ENCODE measurements at regions not wholly inside any gene's neighbourhood (a gene's known extent, or its start where the extent isn't known, plus 50 kb on each side); places are given as distances from the start of the nearest gene placed in this dataset.

DNA sequence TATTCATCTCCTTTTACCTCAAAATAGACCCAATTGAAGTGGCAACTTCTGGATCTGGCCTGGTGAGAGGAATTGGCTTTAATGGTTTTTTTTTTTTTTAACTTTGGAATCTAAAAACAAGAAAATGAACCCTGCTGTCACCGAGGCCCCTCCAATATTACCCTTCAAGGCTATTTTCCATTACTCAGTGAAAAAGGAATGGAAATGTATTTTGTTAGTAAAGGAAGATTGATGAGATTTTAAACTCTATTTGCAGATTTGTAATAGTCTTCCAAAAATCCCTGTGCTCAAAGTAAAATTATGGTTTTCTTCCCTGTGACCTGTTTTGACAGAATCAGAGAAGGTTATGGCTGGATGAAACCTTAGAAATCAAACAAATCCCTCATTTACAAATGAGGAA, 102.9 kb downstream of the TMEM170B start (continued):
- TF ChIP-seq CHD1 (IDR thresholded peaks at IDR 0.05; ENCODE audit: low read length) (no peak), RBM15 (IDR thresholded peaks at IDR 0.05; ENCODE audit: insufficient read depth, low read length) (no peak), KLF10 (CRISPR knock-in tag; IDR thresholded peaks at IDR 0.05) (no peak), ADNP (tag; IDR thresholded peaks at IDR 0.05) (no peak), SMARCA4 (IDR thresholded peaks at IDR 0.05) (no peak), ELF2 (CRISPR knock-in tag; IDR thresholded peaks at IDR 0.05) (no peak), RBM17 (IDR thresholded peaks at IDR 0.05; ENCODE audit: borderline replicate concordance, low read depth, low read length) (no peak), STAG1 (CRISPR knock-in tag; IDR thresholded peaks at IDR 0.05; ENCODE audit: borderline replicate concordance) (no peak)

DNA sequence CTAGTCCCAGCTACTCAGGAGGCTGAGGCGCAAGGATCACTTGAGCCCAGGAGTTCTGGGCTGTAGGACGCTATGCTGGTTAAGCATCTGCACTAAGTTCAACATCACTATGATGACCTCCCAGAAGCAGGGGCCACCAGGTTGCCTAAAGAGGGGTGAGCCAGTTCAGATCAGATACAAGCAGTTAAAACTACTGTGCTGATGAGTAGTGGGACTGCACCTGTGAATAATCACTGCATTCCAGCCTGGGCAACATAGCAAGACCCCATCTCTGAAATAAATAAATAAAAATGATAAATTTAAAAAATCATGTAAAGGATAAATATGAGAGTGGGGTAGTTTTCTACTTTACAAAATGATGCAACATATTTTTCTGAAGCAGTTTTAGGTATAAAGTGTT, 106.5 kb downstream of the TMEM170B start:
- no TSS peak for BruUV-seq (replicated peaks)
- H3K9me3 ChIP-seq (replicated peaks; ENCODE audit: control insufficient read depth, insufficient read depth, low read depth, low read length), result no peaks in the 10 kb centered on the region
- intact Hi-C loops (cut with micrococcal nuclease) (no loop called here), in situ Hi-C loops (cut with MboI) (no loop called here)
- no peak for DNase-seq (ENCODE audit: extremely low read depth in 1 of 4, low spot score in 3 of 4)
- 0% methylated on average over 2 of the region's 2 CpGs for WGBS (ENCODE audit: insufficient coverage, low coverage, missing lambda C conversion rate)
- no peak overlapping the region for H3K4me3 ChIP-seq
- H4K20me1 ChIP-seq (replicated peaks; ENCODE audit: control insufficient read depth, insufficient read depth, low read length), result no peaks in the 10 kb centered on the region
- H3K9me1 ChIP-seq (ENCODE audit: control insufficient read depth, insufficient read depth, low read length), result no peaks in the 10 kb centered on the region
- no peak overlapping the region for H2AFZ ChIP-seq (ENCODE audit: low read depth, low read length)
- H3K27ac ChIP-seq (ENCODE audit: extremely low read depth, low read depth, low read length), result no peak overlapping the region
- TF ChIP-seq NR2C1 (IDR thresholded peaks at IDR 0.05) (no peak), NR2C1 (tag; IDR thresholded peaks at IDR 0.05) (no peak), MCM2 (IDR thresholded peaks at IDR 0.05; ENCODE audit: low read depth) (no peak), ZNF121 (CRISPR knock-in tag; conservative IDR thresholded peaks at IDR 0.05) (peak; percentile 74)
- TF ChIP-seq, protein P1, sequence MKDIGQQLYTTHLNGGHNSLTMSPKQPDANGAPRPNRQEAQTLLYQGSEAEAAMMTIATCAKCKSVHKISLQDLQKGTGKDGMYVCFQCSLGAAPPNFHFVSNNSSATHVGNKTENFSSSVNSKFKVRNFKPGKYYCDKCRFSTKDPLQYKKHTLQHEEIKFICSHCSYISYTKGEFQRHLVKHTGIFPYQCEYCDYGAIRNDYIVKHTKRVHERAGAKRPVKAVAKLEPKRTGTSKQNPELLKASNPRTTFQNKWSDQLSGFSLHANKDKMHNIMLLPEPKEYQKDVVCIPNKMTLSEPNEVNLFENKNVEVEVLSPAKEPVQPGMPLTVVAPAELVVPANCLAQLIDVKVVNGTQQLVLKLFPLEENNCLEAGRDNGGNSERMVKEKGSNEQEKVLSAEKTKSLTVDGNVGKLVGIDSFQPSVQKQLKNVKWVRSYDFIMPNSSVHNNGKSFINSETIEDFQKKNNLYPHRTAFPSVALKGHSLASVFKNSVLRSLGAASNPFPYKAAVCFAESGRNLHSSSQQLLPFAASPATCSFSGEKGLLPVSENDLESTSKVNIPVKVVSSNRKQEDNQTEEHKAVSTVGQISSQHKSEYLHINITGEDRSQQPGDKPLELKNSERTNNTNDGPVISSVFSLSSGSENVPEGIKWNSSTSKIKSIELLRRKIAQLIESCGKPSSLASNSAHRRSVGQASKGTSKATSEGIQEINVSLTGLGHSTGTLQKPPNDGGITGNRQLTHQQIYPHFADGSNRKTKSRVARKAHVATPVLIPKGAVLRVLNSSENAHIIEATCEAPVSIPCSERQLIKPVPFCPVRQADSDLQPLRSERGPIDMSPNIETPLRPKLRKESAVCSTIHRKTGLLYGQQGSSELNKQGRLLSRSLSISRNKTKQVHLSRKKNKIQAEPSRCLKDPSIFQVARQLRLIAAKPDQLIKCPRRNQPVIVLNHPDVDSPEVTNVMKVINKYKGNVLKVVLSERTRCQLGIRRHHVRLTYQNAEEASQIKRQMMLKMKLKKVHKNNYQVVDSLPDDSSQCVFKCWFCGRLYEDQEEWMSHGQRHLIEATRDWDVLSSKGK (CRISPR knock-in tag; IDR thresholded peaks at IDR 0.05), result no peak
- TF ChIP-seq, protein P2, sequence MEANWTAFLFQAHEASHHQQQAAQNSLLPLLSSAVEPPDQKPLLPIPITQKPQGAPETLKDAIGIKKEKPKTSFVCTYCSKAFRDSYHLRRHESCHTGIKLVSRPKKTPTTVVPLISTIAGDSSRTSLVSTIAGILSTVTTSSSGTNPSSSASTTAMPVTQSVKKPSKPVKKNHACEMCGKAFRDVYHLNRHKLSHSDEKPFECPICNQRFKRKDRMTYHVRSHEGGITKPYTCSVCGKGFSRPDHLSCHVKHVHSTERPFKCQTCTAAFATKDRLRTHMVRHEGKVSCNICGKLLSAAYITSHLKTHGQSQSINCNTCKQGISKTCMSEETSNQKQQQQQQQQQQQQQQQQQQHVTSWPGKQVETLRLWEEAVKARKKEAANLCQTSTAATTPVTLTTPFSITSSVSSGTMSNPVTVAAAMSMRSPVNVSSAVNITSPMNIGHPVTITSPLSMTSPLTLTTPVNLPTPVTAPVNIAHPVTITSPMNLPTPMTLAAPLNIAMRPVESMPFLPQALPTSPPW (CRISPR knock-in tag; IDR thresholded peaks at IDR 0.05), result no peak
- TF ChIP-seq, protein P3, sequence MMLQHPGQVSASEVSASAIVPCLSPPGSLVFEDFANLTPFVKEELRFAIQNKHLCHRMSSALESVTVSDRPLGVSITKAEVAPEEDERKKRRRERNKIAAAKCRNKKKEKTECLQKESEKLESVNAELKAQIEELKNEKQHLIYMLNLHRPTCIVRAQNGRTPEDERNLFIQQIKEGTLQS (IDR thresholded peaks at IDR 0.05), result peak; percentile 11; the same call in 1 of the 2 replicates
- TF ChIP-seq, protein P3 (CRISPR knock-in tag; conservative IDR thresholded peaks at IDR 0.05), result no peak
- POLR2A ChIA-PET, result interaction anchor here (1.9 kb wide), 1 partner anchor 646 kb away, joined by 4 read pairs; the partner anchor contains the start of gene EDN1
- H3K36me3 ChIP-seq (ENCODE audit: control insufficient read depth, insufficient read depth, low read length), result no peaks in the 10 kb centered on the region
- no peaks in the 10 kb centered on the region for H3K4me1 ChIP-seq (replicated peaks in 1 of 2; ENCODE audit: control insufficient read depth in 2 of 2, insufficient read depth in 2 of 2, low read length in 2 of 2)
- H3K9ac ChIP-seq (ENCODE audit: insufficient read depth in 1 of 2, low read depth in 2 of 2, low read length in 2 of 2), result no peak overlapping the region
- no peak overlapping the region for H3K4me2 ChIP-seq (ENCODE audit: insufficient read depth, low read length)
- CTCF ChIA-PET (ENCODE audit: low intra/inter-chr PET ratio), result no interaction called here
- no peak for ATAC-seq
- no peak for FAIRE-seq
- peaks cover 22 to 40% of the 10 kb centered on the region in 2 experiments for H3K27me3 ChIP-seq (ENCODE audit: control insufficient read depth in 2 of 2, insufficient read depth in 2 of 2, low read length in 2 of 2)
- H3K79me2 ChIP-seq (ENCODE audit: control insufficient read depth, insufficient read depth, low read length), result no peaks in the 10 kb centered on the region

Data from K562 (cell line).